Stimulated activated naive CD4-positive, alpha-beta T cell treated with Interleukin-2 at 50 U/mL for 16 hours (primary cell): ENCODE measurements at regions not wholly inside any gene's neighbourhood (a gene's known extent, or its start where the extent isn't known, plus 50 kb on each side); places are given as distances from the start of the nearest gene placed in this dataset.

ENCODE experiments used
- DNase-seq: peaks from one replicate; lab custom pipeline; 2025; lab: John Stamatoyannopoulos, UW

- DNase-seq, result no peak
Observed at GRCh38 chr13:22238269-22238668, 567.4 kb downstream of the FGF9 start.

DNA sequence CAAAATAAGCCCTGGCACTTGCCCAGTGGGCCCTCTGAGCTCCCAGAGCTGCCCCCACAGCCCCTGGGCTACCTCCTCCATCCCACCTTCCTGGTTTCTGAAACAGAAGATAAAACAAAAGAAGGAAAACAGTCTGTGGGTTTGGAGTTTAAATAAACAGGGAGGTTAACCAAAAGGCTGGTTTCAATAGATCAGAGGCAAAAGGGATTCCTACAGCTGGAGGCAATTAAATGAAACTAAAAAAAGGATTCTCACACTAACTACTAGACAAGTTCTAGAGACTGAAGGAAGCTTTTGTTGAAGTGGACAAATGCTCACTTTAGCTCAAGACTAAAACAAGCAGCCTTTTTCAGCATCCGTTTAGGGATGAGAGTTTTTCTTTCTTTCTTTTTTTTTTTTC lies 569.8 kb downstream of the FGF9 start:
- DNase-seq, result no peak

- no peak for DNase-seq
Observed at GRCh38 chr13:22243469-22244163, 572.7 kb downstream of the FGF9 start.

- DNase-seq, result no peak
Observed at GRCh38 chr13:22252281-22252830, 581.5 kb downstream of the FGF9 start.

DNA sequence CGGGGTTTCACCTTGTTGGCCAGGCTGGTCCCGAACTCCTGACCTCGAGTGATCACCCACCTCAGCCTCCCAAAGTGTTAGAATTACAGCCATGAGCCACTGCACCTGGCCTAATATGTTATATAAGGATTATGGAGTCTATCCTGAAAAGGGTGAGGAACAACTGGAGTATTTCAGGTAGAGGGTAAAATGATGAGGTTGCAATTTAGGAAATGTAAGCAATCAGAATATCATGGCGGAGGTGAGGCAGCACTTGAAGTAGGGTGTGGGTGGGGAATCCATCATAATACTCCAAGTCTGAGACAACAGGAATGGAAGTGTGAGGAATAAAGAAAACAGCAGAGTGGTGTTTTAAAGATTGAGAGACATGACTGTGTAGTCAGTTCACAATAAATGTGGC lies 582.2 kb downstream of the FGF9 start:
- no peak for DNase-seq

GRCh38 chr13:22256111-22256639 lies 585.3 kb downstream of the FGF9 start:
- no peak for DNase-seq

DNA sequence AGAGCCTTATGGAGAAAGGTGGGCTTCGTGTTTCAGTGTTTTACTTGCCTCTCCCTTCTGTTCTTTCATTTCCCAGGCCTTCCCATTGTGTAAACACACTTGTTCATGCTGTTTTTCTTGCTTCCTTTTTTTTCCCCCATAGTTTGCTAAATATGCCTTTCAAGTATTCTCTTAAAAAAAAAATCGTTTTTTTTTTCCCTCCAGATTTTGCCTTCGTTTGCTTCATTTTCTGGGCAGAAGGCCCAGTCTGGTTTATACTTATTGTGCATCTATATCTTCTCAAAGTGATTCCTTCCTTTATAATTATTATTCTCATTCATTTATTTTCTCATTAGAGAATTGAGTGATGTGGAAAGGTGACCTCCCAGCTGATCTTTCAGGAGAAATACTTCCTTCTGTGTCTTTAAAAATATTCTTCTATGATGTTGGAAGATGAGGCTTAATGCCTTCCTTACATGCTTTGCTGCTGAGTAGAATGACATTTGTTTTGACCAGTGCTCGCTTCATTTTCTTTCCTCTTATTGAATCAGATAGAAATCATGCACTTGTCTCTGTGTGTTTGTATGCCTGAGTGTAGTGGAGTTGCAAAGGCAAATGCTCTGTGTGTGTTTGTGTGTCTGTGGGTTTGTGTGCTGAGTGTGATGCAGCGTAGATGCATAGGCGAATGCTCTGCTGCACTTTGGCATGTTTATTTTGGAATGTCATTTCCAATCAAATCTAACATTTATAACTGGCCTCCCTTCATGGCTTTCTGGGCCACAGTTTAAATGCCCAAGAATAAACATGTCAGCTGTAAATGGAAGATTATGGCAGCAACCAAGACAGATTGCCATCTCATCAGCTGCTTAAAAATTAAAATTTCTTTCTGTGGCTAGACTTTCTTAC lies 591.4 kb downstream of the FGF9 start:
- no peak for DNase-seq

DNA sequence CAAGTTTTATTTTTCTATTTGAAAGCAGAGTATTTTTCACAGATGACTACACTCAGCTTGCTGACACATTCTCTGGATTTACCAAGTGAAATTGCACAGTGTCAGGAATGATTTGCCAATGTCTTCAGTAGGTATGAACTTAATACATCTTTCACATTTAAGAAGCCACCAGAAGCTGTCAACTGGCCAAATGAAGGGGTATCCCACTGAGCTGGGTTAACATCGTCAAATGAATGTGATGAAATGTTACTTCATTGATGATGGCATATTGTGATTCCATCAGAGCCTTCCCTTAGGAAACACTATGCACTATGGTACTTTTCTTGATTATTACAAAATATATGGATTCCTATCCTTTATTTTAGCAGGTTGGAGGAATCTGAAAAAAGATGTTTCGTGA lies 592.3 kb downstream of the FGF9 start:
- DNase-seq, result no peak

GRCh38 chr13:22265563-22265962 lies 594.7 kb downstream of the FGF9 start:
- DNase-seq, result no peak

GRCh38 chr13:22270881-22271280 lies 600.0 kb downstream of the FGF9 start:
- DNase-seq, result no peak

GRCh38 chr13:22271903-22272302 lies 601.0 kb downstream of the FGF9 start:
- no peak for DNase-seq

- DNase-seq, result no peak
Observed at GRCh38 chr13:22275393-22275792, 604.5 kb downstream of the FGF9 start.

DNA sequence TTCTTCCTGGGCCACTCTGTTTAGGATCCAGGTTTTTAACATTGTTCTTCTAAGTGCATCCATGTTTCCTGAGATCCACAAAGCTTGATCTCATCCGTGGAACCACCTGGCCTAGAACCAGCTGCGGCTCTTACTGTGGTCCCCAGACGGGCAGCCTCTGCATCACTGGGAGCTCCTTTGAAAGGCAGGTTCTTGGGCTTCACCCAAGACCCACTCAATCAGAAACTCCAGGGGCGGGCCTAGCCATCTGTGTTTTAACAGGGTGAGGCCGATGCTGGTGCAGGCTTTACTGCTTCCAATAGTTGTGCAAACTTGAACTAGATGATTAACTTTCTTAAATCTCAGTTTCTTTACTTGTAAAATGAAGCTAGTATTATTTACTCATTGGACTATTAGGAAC lies 605.7 kb downstream of the FGF9 start:
- DNase-seq, result no peak

GRCh38 chr13:22278336-22278929 lies 607.6 kb downstream of the FGF9 start:
- DNase-seq, result peak; percentile 54

GRCh38 chr13:22285867-22286266 lies 615.0 kb downstream of the FGF9 start:
- DNase-seq, result no peak

DNA sequence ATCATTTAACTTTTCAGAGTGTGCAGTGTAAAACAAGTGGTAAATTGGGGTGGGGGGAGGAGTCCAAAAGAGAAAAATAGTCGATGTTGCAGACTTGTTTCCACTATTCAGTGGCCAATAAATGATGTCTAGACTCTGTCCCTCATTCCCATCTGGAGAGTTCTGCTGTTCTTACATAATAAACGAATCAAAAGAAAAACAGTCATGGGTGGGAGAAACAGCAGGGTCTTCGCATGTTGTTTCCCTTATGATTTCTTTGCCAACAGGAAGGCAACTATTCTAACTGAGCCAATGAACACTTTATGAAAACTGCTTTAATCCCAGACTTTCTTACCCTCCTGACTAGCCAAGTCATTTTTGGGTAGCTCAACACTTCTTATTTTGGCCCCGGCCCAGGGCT lies 615.5 kb downstream of the FGF9 start:
- DNase-seq, result no peak

- no peak for DNase-seq
Observed at GRCh38 chr13:22287343-22287920, 616.6 kb downstream of the FGF9 start.

DNA sequence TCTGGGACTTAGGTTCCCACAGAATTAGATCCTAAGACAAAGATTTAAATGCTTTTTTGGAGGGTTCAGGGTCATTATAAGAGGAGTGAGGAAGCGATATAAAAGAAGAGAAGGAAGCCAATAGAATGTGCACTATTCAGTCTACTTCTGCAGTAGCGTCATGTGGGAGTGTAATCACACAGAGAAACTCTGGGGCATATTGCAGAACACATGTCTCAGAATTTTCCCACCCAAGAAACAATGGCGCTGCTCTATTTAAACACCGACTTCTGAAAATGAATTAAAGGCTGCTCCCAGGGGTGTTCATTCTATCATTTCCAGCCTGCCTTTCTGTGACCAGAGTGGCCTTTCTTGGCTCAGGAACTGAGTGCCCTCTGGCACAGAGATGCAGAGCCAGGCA lies 617.6 kb downstream of the FGF9 start:
- no peak for DNase-seq

GRCh38 chr13:22289711-22290110 lies 618.8 kb downstream of the FGF9 start:
- no peak for DNase-seq

DNA sequence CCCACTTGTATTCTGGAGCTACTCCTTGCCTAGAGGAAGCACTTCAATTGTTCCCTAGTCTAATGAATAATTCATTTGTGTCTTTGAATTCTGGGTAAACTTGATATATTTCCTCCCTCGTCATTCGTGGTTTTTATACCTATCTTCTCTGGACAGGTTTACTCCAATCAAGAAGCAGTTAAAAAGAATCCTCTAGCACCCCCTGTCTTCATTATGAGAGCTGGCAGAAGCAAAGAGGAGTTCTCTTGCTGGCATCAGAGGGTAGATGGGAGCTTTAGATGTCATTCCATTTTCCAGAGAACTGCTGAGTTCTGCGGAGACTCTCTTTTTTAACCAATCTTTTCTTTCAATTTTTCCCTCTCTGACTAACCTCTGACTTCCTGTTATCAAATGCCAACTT lies 627.7 kb downstream of the FGF9 start:
- DNase-seq, result no peak

DNA sequence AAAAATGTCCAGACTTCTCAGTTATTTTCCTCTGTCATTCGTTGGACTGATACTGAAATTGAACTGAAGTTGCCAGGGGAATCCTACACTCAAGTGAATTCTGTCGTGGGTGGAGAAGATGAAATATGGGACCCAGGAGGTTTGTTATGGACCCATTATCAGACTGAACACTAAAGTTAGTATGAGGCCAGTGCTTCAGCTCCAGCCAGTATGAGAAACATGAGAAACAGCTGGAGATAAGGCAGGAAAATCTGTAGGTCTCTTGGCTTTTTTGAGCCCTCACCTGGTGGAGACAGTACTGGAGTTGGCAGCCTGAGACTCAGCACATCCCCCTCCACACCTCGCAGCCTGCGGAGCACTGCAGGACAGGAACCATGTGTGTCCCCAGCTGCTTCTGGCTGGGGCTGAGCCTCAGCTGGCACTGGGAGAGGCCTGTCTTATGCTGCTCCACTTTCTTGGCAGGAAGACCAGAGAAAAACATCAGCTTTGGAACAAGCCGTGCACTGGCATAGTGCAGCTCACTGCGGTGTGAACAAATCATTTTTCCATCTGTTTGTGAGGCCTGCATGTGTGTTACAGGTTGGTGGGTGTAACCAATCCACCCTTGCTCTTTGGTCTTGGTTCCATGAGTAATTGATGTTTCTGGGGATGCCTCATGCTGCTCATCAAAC lies 641.0 kb downstream of the FGF9 start:
- DNase-seq, result no peak

DNA sequence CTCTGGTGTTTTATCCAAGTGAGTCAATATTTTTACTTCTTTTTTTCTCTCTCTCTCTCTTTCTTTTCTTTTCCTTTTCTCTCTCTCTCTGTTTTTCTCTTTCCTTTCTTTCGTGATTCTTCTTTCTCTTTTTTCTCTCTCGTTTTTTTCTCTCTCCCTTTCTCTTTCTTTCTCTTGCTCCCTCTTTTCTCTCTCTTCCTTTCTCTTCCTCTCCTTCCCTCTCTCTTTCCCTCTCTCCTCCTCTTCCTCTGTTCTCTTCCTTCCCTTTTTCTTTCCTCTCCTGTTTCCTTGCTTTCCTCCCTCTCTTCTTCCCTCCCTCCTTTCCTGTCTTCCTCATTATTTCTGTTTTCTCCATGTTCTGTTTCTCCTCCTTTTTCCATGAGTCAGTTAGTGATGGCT lies 641.5 kb downstream of the FGF9 start:
- DNase-seq, result no peak
